GM23338 (cell line): ENCODE measurements at regions not wholly inside any gene's neighbourhood (a gene's known extent, or its start where the extent isn't known, plus 50 kb on each side); places are given as distances from the start of the nearest gene placed in this dataset.

ENCODE experiments used
- CREB1 ChIP-seq: fragments of 250-450 bp; sonication (Bioruptor Pico); IDR thresholded peaks from 2 replicates; pipeline ENCODE4 v1.5.0; 2020; ENCODE audit warnings: low read depth, mild to moderate bottlenecking, moderate library complexity
- CTCF ChIP-seq, 2 experiments: fragments of 200-600 bp in 1 of 2; sonication (generic) in 1 of 2; conservative IDR thresholded peaks; 2 replicates each; pipeline versions ENCODE4 v1.5.1 to v1.6.1; 2016 to 2017; ENCODE audit warnings: antibody characterized with exemption in 2 of 2, low read depth in 2 of 2, mild to moderate bottlenecking in 2 of 2, moderate library complexity in 1 of 2
- EZH2 ChIP-seq: fragments of 200-600 bp; sonication (generic); IDR thresholded peaks from one replicate; pipeline ENCODE4 v1.8.0; 2017; ENCODE audit warnings: antibody characterized with exemption, mild to moderate bottlenecking, low read depth; ENCODE audit not compliant: unreplicated experiment
- EZH2phosphoT487 ChIP-seq: fragments of 200-600 bp; sonication (generic); IDR thresholded peaks from one replicate; pipeline ENCODE4 v1.8.1; 2018; ENCODE audit warnings: antibody characterized with exemption; ENCODE audit not compliant: unreplicated experiment
- POLR2AphosphoS5 ChIP-seq: IDR thresholded peaks from 2 replicates; pipeline ENCODE4 v1.6.1; 2016; ENCODE audit warnings: antibody characterized with exemption, low read depth

GRCh38 chr4:159977907-159978617, 875.2 kb downstream of the RAPGEF2 start:
- no peak for TF ChIP-seq CTCF (conservative IDR thresholded peaks at IDR 0.05; ENCODE audit: low read depth in 2 of 2)
- no peak for TF ChIP-seq EZH2
- no peak for TF ChIP-seq POLR2AphosphoS5
- TF ChIP-seq CREB1 (CRISPR knock-in tag): no peak
- TF ChIP-seq EZH2phosphoT487: no peak
